Loucy (cell line): ENCODE measurements at regions not wholly inside any gene's neighbourhood (a gene's known extent, or its start where the extent isn't known, plus 50 kb on each side); places are given as distances from the start of the nearest gene placed in this dataset.

Experiments used
- H2AFZ ChIP-seq: fragments of 200-600 bp; sonication (generic); 2 replicates; pipeline ENCODE4 v1.6.0; 2016; ENCODE audit warnings: antibody characterized with exemption, mild to moderate bottlenecking, low read length, moderate library complexity
- H3F3A ChIP-seq: fragments of 200-600 bp; 2 replicates; pipeline ENCODE4 v1.6.0; 2016; ENCODE audit warnings: antibody characterized with exemption, low read depth, mild to moderate bottlenecking
- H3K27me3 ChIP-seq: fragments of 200-600 bp; sonication (generic); 2 replicates; pipeline ENCODE4 v1.6.1; 2014; ENCODE audit warnings: low read length, mild to moderate bottlenecking; ENCODE audit not compliant: insufficient read depth, poor library complexity, severe bottlenecking
- H3K36me3 ChIP-seq: fragments of 200-600 bp; sonication (generic); 2 replicates; pipeline ENCODE4 v1.6.1; 2016; ENCODE audit warnings: low read length; ENCODE audit not compliant: insufficient read depth
- H3K4me1 ChIP-seq: fragments of 200-600 bp; sonication (generic); 2 replicates; pipeline ENCODE4 v1.5.1; 2014; ENCODE audit warnings: low read length, mild to moderate bottlenecking; ENCODE audit not compliant: insufficient read depth, poor library complexity, severe bottlenecking
- H3K4me2 ChIP-seq: fragments of 200-600 bp; sonication (generic); 2 replicates; pipeline ENCODE4 v1.6.0; 2014; ENCODE audit warnings: antibody characterized with exemption, low read length, low read depth, mild to moderate bottlenecking; ENCODE audit not compliant: poor library complexity, severe bottlenecking
- H3K4me3 ChIP-seq: fragments of 200-600 bp; sonication (generic); 2 replicates; pipeline ENCODE4 v1.5.1; 2014; ENCODE audit warnings: low read length, mild to moderate bottlenecking, mixed read lengths; ENCODE audit not compliant: poor library complexity, severe bottlenecking
- H3K79me2 ChIP-seq: fragments of 200-600 bp; sonication (generic); 2 replicates; pipeline ENCODE4 v1.6.1; 2014; ENCODE audit warnings: low read length; ENCODE audit not compliant: insufficient read depth
- H3K9ac ChIP-seq: fragments of 200-600 bp; sonication (generic); 2 replicates; pipeline ENCODE4 v1.6.0; 2014; ENCODE audit warnings: mild to moderate bottlenecking, low read depth, low read length, moderate library complexity; ENCODE audit not compliant: poor library complexity, severe bottlenecking
- H3K9me2 ChIP-seq: fragments of 200-600 bp; sonication (generic); replicated peaks from 2 replicates; pipeline ENCODE4 v1.6.1; 2016; ENCODE audit warnings: low read depth, low read length, mixed read lengths
- H3K9me3 ChIP-seq: fragments of 200-600 bp; sonication (generic); 2 replicates; pipeline ENCODE4 v1.6.1; 2014; ENCODE audit warnings: mild to moderate bottlenecking, antibody characterized with exemption, low read length, low read depth; ENCODE audit not compliant: insufficient read depth
- H4K20me1 ChIP-seq: fragments of 200-600 bp; sonication (generic); 2 replicates; pipeline ENCODE4 v1.6.0; 2014; ENCODE audit warnings: antibody characterized with exemption, low read length, mild to moderate bottlenecking; ENCODE audit not compliant: insufficient read depth, poor library complexity, severe bottlenecking
- CTCF ChIP-seq: fragments of 200-600 bp; sonication (generic); conservative IDR thresholded peaks from 2 replicates; pipeline ENCODE4 v1.5.1; 2014; ENCODE audit warnings: mild to moderate bottlenecking, antibody characterized with exemption, low read length
- EZH2phosphoT487 ChIP-seq: fragments of 200-600 bp; IDR thresholded peaks from 2 replicates; pipeline ENCODE4 v1.6.1; 2018; ENCODE audit warnings: antibody characterized with exemption, mild to moderate bottlenecking, moderate library complexity, borderline replicate concordance

DNA sequence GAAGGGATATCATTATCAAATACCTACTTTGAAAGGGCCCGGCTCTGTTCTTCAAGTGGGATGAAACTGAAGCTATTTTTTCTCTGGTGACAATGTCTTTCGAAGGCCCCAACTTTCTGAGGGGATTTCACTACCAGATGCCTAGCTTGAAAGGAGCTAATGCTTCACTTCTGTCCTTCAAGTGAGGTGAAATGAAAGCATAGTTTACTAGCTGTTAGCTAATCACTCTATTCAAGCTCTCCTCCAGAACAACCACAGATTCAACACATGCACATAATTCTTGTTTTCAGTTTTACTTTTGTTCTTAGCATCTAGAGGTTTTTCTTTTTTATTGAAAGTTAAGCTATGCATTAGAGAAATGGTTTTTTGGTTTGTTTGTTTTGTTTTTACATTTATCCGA, 571.4 kb downstream of the NOVA1 start:
- H3K79me2 ChIP-seq = no peaks in the 10 kb centered on the region
- no peak overlapping the region for H3K9ac ChIP-seq
- TF ChIP-seq EZH2phosphoT487 = no peak
- no peak for TF ChIP-seq CTCF
- no peaks in the 10 kb centered on the region for H3K9me2 ChIP-seq
- no peaks in the 10 kb centered on the region for H3K27me3 ChIP-seq
- no peaks in the 10 kb centered on the region for H4K20me1 ChIP-seq
- no peaks in the 10 kb centered on the region for H3K4me1 ChIP-seq
- H3K36me3 ChIP-seq = no peaks in the 10 kb centered on the region
- no peaks in the 10 kb centered on the region for H3F3A ChIP-seq
- no peak overlapping the region for H3K4me3 ChIP-seq
- H3K9me3 ChIP-seq = no peaks in the 10 kb centered on the region
- H3K4me2 ChIP-seq = no peak overlapping the region
- H2AFZ ChIP-seq = no peak overlapping the region

GRCh38 chr14:26023967-26024366, 573.9 kb downstream of the NOVA1 start:
- no peak overlapping the region for H3K4me3 ChIP-seq
- no peak overlapping the region for H3K9ac ChIP-seq
- no peaks in the 10 kb centered on the region for H4K20me1 ChIP-seq
- H3K27me3 ChIP-seq = no peaks in the 10 kb centered on the region
- no peaks in the 10 kb centered on the region for H3K9me3 ChIP-seq
- H3K4me1 ChIP-seq = no peaks in the 10 kb centered on the region
- no peaks in the 10 kb centered on the region for H3K79me2 ChIP-seq
- no peak for TF ChIP-seq CTCF
- TF ChIP-seq EZH2phosphoT487 = no peak
- H3K36me3 ChIP-seq = no peaks in the 10 kb centered on the region
- H3F3A ChIP-seq = no peaks in the 10 kb centered on the region
- no peak overlapping the region for H3K4me2 ChIP-seq
- no peak overlapping the region for H2AFZ ChIP-seq
- H3K9me2 ChIP-seq = no peaks in the 10 kb centered on the region

DNA sequence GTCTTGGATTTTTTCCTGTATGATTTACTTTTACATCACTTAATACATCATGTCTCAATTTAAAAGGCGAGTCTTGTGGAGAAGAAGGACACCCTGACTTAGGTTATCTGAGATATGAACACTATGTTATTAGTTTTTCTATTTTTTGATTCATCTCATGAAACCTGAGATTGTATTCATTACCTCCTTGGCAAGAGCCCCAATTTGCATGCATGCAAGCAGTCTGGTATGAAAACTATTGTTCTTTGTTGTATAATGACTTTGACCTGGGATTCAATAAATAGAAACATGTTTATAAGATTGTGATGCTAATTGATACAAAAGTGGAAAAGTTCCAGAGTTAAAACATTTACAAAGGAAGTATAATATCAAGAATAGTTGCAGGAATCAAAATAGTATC, 576.1 kb downstream of the NOVA1 start:
- no peak overlapping the region for H3K4me2 ChIP-seq
- no peaks in the 10 kb centered on the region for H3K36me3 ChIP-seq
- no peak overlapping the region for H3K4me3 ChIP-seq
- H3K27me3 ChIP-seq = no peaks in the 10 kb centered on the region
- H3K79me2 ChIP-seq = no peaks in the 10 kb centered on the region
- TF ChIP-seq EZH2phosphoT487 = no peak
- TF ChIP-seq CTCF = no peak
- no peaks in the 10 kb centered on the region for H3K9me3 ChIP-seq
- no peaks in the 10 kb centered on the region for H3K4me1 ChIP-seq
- no peaks in the 10 kb centered on the region for H3F3A ChIP-seq
- H2AFZ ChIP-seq = no peak overlapping the region
- no peaks in the 10 kb centered on the region for H4K20me1 ChIP-seq
- no peaks in the 10 kb centered on the region for H3K9me2 ChIP-seq
- H3K9ac ChIP-seq = no peak overlapping the region
